Cardiac fibroblast (primary cell): ENCODE measurements at regions not wholly inside any gene's neighbourhood (a gene's known extent, or its start where the extent isn't known, plus 50 kb on each side); places are given as distances from the start of the nearest gene placed in this dataset.

Source experiments
- DNase-seq, 2 donors: peaks; one replicate each; pipeline versions ENCODE4 v3.0.0 to v3.0.0-alpha.2; 2010; ENCODE audit warnings: low read depth in 2 of 2
- H3K4me3 ChIP-seq, 2 donors: replicated peaks in 1 of 2; 1 replicate in 1 of 2; 2 replicates in 1 of 2; pipeline ENCODE4 v1.5.1; 2011; ENCODE audit warnings: low read depth in 2 of 2, low read length in 2 of 2, mild to moderate bottlenecking in 2 of 2, moderate library complexity in 1 of 2
- TF ChIP-seq, protein P1 (sequence below): IDR thresholded peaks from one replicate; pipeline ENCODE4 v1.5.1; 2011; ENCODE audit warnings: low read depth, mild to moderate bottlenecking, low read length, inconsistent platforms

DNA sequence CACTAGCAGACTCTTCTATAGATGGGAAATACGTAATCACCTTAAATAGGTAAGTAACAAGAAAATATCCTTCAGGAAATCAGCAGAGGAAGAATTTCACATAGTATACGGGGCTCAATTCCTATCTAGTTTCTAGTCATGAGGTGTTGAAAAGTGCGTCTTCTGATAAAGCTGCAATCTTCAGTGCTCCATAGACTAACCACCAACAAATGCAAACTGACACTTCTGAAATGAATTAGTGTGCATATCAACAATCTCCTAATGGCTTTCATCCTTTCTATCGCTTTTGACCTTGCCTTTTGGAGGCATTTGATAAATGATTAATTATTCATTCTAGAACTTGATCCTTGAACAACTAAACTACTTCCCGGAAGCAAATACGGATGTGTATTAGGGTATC lies 2306.6 kb upstream of the AGA start:
- TF ChIP-seq, protein P1, sequence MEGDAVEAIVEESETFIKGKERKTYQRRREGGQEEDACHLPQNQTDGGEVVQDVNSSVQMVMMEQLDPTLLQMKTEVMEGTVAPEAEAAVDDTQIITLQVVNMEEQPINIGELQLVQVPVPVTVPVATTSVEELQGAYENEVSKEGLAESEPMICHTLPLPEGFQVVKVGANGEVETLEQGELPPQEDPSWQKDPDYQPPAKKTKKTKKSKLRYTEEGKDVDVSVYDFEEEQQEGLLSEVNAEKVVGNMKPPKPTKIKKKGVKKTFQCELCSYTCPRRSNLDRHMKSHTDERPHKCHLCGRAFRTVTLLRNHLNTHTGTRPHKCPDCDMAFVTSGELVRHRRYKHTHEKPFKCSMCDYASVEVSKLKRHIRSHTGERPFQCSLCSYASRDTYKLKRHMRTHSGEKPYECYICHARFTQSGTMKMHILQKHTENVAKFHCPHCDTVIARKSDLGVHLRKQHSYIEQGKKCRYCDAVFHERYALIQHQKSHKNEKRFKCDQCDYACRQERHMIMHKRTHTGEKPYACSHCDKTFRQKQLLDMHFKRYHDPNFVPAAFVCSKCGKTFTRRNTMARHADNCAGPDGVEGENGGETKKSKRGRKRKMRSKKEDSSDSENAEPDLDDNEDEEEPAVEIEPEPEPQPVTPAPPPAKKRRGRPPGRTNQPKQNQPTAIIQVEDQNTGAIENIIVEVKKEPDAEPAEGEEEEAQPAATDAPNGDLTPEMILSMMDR: no peak
- H3K4me3 ChIP-seq: no peak overlapping the region
- no peak for DNase-seq

DNA sequence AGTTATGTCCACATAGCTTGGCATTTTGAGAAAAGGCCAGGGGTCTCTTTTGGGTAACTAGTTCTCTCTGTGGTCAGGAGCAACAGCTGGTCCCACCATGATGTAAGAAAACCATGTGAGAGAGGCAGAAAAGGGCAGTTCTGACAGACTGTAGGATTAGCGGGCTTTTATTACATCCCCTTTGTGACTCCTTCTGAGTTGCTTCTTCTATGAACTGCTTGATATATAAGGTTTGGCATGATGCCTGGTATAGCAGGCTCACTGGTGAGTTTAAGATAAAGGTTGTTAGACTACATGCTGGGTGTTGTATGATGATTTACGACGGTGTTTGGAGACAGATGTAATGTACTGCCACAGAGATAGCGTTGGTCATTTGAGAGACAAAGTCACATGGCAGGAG lies 2308.1 kb upstream of the AGA start:
- TF ChIP-seq, protein P1: no peak
- H3K4me3 ChIP-seq: no peak overlapping the region
- no peak for DNase-seq

DNA sequence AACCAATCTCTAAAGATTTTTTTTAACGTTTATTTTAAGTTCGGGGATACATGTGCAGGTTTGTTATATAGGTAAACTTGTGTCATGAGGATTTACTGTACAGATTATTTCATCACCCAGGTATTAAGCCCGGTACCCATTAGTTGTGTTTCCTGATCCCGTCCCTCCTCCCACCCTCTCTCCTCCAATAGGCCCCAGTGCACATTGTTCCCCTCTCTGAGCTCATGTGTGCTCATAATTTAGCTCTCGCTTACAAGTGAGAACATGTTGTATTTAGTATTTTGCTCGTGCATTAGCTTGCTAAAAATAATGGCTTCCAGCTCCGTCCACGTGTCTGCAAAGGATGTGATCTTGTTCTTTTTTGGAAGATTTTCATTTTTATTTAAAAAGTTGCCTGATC lies 2309.4 kb upstream of the AGA start:
- TF ChIP-seq, protein P1: no peak
- no peak overlapping the region for H3K4me3 ChIP-seq
- DNase-seq: no peak

DNA sequence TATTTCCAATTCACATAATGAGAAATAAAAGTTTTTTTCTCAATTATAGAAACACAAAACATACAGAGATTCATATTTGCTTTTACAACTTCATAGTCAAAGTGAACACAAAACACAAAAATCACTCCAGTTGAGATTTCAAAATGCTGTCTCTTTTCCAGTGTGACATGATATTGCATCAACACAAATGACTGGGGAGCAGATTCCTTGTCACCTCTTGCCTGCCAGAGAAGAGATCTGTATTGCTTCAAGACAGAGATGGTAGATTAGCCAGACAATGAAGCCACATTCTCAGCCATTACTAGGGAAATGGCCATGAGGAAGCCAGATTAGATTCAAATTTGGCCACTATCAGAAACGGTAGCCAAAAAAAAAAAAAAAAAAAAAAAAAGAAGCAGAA lies 2313.1 kb upstream of the AGA start:
- H3K4me3 ChIP-seq: no peak overlapping the region
- TF ChIP-seq, protein P1: no peak
- DNase-seq: no peak

DNA sequence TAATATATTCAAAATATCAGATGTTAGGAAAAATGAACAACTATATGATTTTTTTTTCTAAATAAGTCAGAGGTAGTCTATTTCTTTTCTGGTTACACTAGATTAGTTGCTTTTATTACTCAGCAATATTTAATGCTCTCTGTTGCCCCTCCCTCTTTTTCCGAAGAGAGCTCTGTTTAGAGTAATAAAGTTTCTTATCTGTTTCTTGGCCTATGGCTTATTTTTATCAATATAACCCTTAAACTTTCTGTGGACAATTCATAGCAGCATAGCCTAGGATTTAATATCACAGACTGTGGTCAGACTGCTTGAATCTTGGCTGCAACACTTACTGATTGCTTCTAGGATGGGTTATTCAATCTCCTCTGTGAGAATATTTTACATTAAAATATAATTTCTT lies 2315.4 kb upstream of the AGA start:
- TF ChIP-seq, protein P1: no peak
- no peak for DNase-seq
- H3K4me3 ChIP-seq: no peak overlapping the region

DNA sequence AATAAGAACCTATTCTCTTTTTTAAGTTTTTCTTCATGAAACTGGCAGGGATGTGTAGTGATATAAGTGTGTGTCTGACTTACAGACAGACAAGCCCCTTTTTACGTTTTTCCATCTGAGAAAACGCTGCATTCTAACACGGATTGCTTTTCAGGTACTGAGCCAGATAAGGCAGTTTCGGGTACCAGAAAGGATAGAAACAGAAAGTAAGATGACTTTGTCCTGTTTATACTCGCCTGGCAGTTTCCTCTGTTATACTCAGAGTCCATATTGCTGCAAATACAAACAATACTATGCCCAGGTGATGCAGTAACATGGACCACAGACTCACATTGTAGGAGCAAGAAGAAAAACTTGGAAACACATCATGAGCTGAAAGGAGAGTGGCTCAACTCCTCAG lies 2320.6 kb upstream of the AGA start:
- DNase-seq: no peak
- TF ChIP-seq, protein P1: no peak
- H3K4me3 ChIP-seq: no peak overlapping the region

DNA sequence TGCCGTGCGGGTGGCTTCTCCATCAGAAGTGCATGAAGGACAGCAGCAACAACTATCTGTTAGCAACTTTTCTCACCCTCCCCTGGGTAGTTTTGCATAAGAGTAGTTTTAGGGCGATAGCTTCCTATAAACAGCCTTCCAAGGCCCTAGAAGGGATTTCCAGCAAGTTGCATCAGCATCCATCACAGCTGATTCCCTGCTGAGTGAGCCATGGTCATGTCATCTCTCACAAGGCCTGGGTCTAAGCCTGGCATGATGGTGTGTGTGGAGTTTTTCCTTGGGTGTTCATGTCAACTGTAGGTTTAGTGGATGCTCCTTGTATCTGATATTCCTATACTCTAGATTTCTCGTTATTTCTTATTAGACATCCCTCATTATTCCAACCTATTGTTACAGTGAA lies 2324.7 kb upstream of the AGA start:
- TF ChIP-seq, protein P1: no peak
- H3K4me3 ChIP-seq: no peak overlapping the region

More for the DNA sequence above, 2324.7 kb upstream of the AGA start:
- DNase-seq: no peak
